GM19035 (cell line): ENCODE measurements at regions not wholly inside any gene's neighbourhood (a gene's known extent, or its start where the extent isn't known, plus 50 kb on each side); places are given as distances from the start of the nearest gene placed in this dataset.
"Not testable (repeated sequence)": the region's sequence is repeated elsewhere in the genome, so short reads cannot be mapped to it uniquely, and the experiment has no call there.

ENCODE experiments used
- ATAC-seq: cut with Tn5 transposase; IDR thresholded peaks from one replicate; pipeline ENCODE4 v1.9.1; 2021; ENCODE audit not compliant: unreplicated experiment

- ATAC-seq = no peak
Measured at GRCh38 chr4:64216741-64217140, 192.5 kb downstream of the TECRL start.

GRCh38 chr4:64205376-64205775 lies 203.9 kb downstream of the TECRL start:
- no peak for ATAC-seq

- ATAC-seq = no peak
Measured at GRCh38 chr4:64200001-64200555, 209.2 kb downstream of the TECRL start.

- ATAC-seq = no peak
Measured at GRCh38 chr4:64195582-64195981, 213.7 kb downstream of the TECRL start.

GRCh38 chr4:64192731-64193412 lies 216.4 kb downstream of the TECRL start:
- ATAC-seq = no peak

- ATAC-seq = no peak
Measured at GRCh38 chr4:64174247-64174882, 234.9 kb downstream of the TECRL start.

- no peak for ATAC-seq
Measured at GRCh38 chr4:64166365-64166764, 242.9 kb downstream of the TECRL start.

GRCh38 chr4:64158648-64159326 lies 250.5 kb downstream of the TECRL start:
- peak; percentile 81 for ATAC-seq

- ATAC-seq = no peak
Measured at GRCh38 chr4:64157397-64157796, 251.9 kb downstream of the TECRL start.

GRCh38 chr4:64156253-64156652 lies 253.0 kb downstream of the TECRL start:
- ATAC-seq = no peak

- ATAC-seq = no peak
Measured at GRCh38 chr4:64146030-64146429, 263.2 kb downstream of the TECRL start.

GRCh38 chr4:64144994-64145393 lies 264.3 kb downstream of the TECRL start:
- no peak for ATAC-seq

GRCh38 chr4:64130907-64131306 lies 278.3 kb downstream of the TECRL start:
- no peak for ATAC-seq

GRCh38 chr4:64125354-64125753 lies 283.9 kb downstream of the TECRL start:
- no peak for ATAC-seq

GRCh38 chr4:64121803-64122202 lies 287.4 kb downstream of the TECRL start:
- no peak for ATAC-seq

- ATAC-seq = no peak
Measured at GRCh38 chr4:64105903-64106302, 303.3 kb downstream of the TECRL start.

GRCh38 chr4:64095398-64095797 lies 313.9 kb downstream of the TECRL start:
- no peak for ATAC-seq

GRCh38 chr4:64079316-64079715 lies 329.9 kb downstream of the TECRL start:
- no peak for ATAC-seq

GRCh38 chr4:64068096-64068495 lies 341.2 kb downstream of the TECRL start:
- no peak for ATAC-seq

- ATAC-seq = no peak
Measured at GRCh38 chr4:64062991-64063390, 346.3 kb downstream of the TECRL start.

- not testable (repeated sequence) for ATAC-seq
Measured at GRCh38 chr4:64037033-64037432, 372.2 kb downstream of the TECRL start.

- no peak for ATAC-seq
Measured at GRCh38 chr4:64022560-64022959, 386.7 kb downstream of the TECRL start.
